GM10266 (cell line): ENCODE measurements at regions not wholly inside any gene's neighbourhood (a gene's known extent, or its start where the extent isn't known, plus 50 kb on each side); places are given as distances from the start of the nearest gene placed in this dataset.

Source experiments
- DNase-seq: peaks from one replicate; pipeline ENCODE4 v3.0.0; 2012; ENCODE audit errors: extremely low spot score
- TF ChIP-seq, protein P1 (sequence below): IDR thresholded peaks from 2 replicates; pipeline ENCODE4 v1.5.1; 2012; ENCODE audit warnings: mild to moderate bottlenecking, low read depth; ENCODE audit not compliant: control insufficient read depth, insufficient read depth; ENCODE audit errors: missing control alignments

DNA sequence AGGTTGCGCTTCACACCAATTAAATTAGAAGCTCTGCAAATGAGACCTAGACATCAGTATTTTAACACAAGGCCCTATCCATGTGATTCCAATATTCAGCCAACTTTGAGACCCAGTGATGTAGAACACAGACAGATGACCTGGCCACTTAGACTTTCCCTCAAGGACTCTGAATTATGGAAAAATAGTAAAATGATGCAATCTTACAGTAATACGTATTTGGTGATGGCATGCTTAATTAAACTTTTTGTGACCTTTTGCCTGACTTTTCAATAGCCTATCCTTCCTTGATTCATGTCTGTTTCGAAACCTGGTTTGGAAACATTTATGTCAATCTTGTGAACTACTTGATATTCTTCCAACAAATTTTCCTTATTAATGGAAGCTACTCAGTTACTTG, 521.2 kb downstream of the KCNA4 start:
- TF ChIP-seq, protein P1, sequence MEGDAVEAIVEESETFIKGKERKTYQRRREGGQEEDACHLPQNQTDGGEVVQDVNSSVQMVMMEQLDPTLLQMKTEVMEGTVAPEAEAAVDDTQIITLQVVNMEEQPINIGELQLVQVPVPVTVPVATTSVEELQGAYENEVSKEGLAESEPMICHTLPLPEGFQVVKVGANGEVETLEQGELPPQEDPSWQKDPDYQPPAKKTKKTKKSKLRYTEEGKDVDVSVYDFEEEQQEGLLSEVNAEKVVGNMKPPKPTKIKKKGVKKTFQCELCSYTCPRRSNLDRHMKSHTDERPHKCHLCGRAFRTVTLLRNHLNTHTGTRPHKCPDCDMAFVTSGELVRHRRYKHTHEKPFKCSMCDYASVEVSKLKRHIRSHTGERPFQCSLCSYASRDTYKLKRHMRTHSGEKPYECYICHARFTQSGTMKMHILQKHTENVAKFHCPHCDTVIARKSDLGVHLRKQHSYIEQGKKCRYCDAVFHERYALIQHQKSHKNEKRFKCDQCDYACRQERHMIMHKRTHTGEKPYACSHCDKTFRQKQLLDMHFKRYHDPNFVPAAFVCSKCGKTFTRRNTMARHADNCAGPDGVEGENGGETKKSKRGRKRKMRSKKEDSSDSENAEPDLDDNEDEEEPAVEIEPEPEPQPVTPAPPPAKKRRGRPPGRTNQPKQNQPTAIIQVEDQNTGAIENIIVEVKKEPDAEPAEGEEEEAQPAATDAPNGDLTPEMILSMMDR = no peak

DNA sequence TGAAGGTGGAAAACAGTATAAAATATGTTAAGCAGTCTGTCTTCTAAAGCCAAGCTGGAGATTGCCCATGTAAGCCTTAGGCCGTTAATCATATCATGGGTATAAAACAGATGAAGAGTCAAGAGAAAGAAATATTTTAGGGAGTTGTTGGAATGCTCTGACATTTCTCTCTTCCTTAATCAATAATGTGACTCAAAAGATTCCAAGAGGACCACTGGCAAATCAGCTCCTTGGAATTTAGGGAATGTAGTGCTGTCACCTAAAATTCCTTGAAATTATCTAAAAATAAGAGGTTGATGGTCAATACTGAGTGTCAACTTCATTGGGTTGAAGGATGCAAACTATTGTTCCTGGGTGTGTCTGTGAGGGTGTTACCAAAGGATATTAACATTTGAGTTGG, 525.9 kb downstream of the KCNA4 start:
- TF ChIP-seq, protein P1 = no peak
- no peak for DNase-seq

More for the DNA sequence above, 521.2 kb downstream of the KCNA4 start:
- no peak for DNase-seq

DNA sequence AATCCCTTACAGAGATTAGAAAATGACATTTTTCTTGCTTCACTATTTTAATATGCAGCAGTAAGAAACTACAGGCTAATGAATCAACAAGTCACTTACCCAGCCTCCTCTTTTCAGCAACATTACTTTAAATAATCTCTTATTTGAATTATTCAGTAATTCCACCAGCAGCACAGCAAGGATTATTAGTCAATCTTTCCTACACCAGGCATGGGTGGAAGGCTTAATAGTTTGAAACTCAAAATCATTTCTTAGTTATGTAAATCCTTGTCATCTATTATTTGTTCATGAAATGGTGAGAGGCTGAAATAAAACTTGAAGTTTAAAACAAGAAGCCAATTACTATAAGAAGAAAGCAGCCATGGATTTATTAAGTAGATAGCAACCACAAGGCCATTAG, 530.5 kb downstream of the KCNA4 start:
- no peak for DNase-seq
- TF ChIP-seq, protein P1 = no peak

DNA sequence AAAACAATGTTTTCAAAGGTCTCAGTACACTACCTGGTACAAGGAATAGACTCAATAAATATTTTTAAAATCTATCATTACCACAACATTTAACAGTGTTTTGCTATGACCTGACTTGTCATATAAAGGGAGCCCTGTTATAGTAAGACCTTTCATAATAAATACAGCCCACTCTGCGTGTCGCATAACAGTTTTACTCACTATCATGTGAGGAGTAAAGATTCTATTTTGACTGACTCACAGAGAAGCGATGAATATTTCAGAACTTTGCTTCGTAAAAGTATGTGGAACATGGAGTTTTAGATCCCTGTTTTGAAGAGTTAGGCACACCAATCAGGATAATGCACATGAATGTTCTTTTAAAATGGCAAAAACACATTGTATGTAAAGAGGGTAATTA, 531.2 kb downstream of the KCNA4 start:
- no peak for DNase-seq
- TF ChIP-seq, protein P1 = no peak

DNA sequence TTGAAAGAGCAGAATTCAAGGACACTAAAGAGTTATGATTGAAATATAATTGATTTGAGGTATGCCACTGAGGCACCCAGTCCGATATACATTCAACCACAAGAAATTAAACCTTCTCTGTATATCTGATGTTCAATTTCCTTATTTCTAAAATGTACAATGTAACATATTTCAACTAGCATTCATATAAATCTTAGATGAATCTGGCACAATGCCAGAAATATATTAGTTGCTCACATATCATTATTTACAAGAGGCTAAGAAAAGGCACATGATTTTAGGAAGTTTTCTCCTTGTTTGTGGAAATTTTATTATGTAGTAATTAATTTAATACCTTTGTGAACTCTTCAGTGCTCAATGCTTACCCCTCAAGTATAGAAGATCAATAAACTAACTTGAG, 532.3 kb downstream of the KCNA4 start:
- TF ChIP-seq, protein P1 = no peak
- DNase-seq = no peak

DNA sequence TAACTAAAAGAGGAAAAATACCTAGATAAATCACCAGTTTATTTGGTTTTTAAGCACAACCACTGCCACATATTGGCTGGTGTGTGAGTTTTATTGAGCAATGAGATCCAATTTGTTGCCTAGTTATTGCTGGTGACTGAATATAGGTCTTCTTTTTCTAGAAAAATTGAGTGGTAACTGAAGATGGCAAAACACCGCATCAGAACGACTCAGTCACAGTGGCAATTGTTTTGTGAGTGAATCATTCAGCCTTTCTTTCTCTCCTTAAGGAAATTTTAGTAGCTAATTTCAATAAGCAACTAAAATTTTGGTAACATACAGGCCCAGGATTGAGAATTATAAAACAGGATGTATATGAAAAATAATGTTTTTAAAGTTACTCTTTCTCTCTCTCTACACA, 533.0 kb downstream of the KCNA4 start:
- TF ChIP-seq, protein P1 = no peak
- no peak for DNase-seq

DNA sequence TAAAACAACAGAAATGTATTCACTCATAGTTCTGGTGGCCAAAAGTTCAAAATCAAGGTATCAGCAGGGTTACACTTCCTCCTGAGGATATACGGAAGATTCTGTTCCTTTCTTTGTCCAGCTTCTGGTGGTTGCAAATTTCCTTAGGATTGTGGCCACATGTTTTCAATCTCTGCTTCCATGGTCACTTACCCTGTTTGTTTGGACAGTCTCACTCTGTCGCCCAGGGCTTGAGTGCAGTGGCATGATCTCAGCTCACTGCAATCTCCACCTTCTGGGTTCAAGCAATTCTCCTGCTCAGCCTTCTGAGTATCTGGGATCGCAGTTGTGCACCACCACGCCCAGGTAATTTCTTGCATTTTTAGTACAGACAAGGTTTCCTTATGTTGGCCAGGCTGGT, 534.3 kb downstream of the KCNA4 start:
- DNase-seq = no peak
- TF ChIP-seq, protein P1 = no peak
